Fibroblast of skin of right quadriceps (primary cell): ENCODE measurements at regions not wholly inside any gene's neighbourhood (a gene's known extent, or its start where the extent isn't known, plus 50 kb on each side); places are given as distances from the start of the nearest gene placed in this dataset.

Experiments
- DNase-seq: peaks from one replicate; pipeline ENCODE4 v3.0.0-alpha.2; 2013

- DNase-seq = peak; percentile 95
These were observed 62.1 kb upstream of the MAPRE2 start for GRCh38 chr18:34978953-34979608.

GRCh38 chr18:34981487-34981886 lies 59.7 kb upstream of the MAPRE2 start:
- DNase-seq = no peak

GRCh38 chr18:34985963-34986362 lies 55.2 kb upstream of the MAPRE2 start:
- no peak for DNase-seq

- peak; percentile 18 for DNase-seq
These were observed 50.6 kb upstream of the MAPRE2 start for GRCh38 chr18:34990597-34990996.

GRCh38 chr18:34991152-34991551 lies 50.1 kb upstream of the MAPRE2 start:
- DNase-seq = no peak
